ENCODE measurements at regions not wholly inside any gene's neighbourhood (a gene's known extent, or its start where the extent isn't known, plus 50 kb on each side); places are given as distances from the start of the nearest gene placed in this dataset.

DNA sequence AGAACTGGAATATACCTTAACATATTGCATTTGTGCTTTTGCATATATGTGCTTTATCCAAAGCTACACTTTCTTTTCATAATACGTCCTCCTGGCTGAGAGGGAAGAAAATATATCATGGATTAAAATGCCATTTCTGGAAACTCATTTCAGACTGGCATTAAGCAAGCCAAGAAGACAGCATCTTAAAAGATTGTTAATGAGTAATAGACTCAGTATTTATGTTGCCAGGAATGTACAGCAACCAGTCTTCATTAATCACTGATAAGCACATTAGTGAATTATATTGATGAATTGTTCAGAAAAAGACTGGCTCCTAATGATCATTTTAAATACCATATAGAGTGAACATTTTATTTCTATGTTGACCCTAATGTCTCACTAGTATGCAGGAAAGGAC is 134.9 kb upstream of the IFNG-AS1 start:
- no peak for TF ChIP-seq SIRT6 (IDR thresholded peaks at IDR 0.05; ENCODE audit: low read length)
- TF ChIP-seq FOSL1 (IDR thresholded peaks at IDR 0.05; ENCODE audit: insufficient read depth, low read depth, low read length), result no peak
- TF ChIP-seq TAF7 (optimal IDR thresholded peaks at IDR 0.05; ENCODE audit: borderline replicate concordance, low read depth, low read length), result no peak
- TF ChIP-seq CBX8 (IDR thresholded peaks at IDR 0.05; ENCODE audit: borderline replicate concordance, low read depth, low read length), result no peak
- no peak for TF ChIP-seq SUZ12 (IDR thresholded peaks at IDR 0.05; ENCODE audit: low read length)
- TF ChIP-seq KDM4A (IDR thresholded peaks at IDR 0.05; ENCODE audit: low read depth, low read length, severe bottlenecking), result no peak
- TF ChIP-seq, protein P1, sequence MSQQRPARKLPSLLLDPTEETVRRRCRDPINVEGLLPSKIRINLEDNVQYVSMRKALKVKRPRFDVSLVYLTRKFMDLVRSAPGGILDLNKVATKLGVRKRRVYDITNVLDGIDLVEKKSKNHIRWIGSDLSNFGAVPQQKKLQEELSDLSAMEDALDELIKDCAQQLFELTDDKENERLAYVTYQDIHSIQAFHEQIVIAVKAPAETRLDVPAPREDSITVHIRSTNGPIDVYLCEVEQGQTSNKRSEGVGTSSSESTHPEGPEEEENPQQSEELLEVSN (IDR thresholded peaks at IDR 0.05), result no peak
- TF ChIP-seq, protein P2, sequence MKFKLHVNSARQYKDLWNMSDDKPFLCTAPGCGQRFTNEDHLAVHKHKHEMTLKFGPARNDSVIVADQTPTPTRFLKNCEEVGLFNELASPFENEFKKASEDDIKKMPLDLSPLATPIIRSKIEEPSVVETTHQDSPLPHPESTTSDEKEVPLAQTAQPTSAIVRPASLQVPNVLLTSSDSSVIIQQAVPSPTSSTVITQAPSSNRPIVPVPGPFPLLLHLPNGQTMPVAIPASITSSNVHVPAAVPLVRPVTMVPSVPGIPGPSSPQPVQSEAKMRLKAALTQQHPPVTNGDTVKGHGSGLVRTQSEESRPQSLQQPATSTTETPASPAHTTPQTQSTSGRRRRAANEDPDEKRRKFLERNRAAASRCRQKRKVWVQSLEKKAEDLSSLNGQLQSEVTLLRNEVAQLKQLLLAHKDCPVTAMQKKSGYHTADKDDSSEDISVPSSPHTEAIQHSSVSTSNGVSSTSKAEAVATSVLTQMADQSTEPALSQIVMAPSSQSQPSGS (IDR thresholded peaks at IDR 0.05; ENCODE audit: low read length), result no peak
- TF ChIP-seq ZNF274 (IDR thresholded peaks at IDR 0.05; ENCODE audit: borderline replicate concordance, extremely low read depth, low read length), result no peak
- no peak overlapping the region for H3K4me3 ChIP-seq (ENCODE audit: extremely low read depth in 1 of 4, insufficient read depth in 2 of 4, low read depth in 3 of 4, low read length in 4 of 4)
- H3K79me2 ChIP-seq (ENCODE audit: control insufficient read depth in 1 of 2, insufficient read depth in 2 of 2, low read length in 2 of 2), result no peaks in the 10 kb centered on the region
- no peak overlapping the region for H2BK15ac ChIP-seq (ENCODE audit: low read length)
- no peak overlapping the region for H3K56ac ChIP-seq (replicated peaks; ENCODE audit: insufficient read length, low read depth, low read length)
- no peak overlapping the region for H2BK12ac ChIP-seq (ENCODE audit: low read depth, low read length)
- H3K9me3 ChIP-seq (ENCODE audit: insufficient read depth in 2 of 2, low read depth in 1 of 2, low read length in 1 of 2), result peaks cover 8 to 10% of the 10 kb centered on the region in 2 experiments
- H3K23me2 ChIP-seq (ENCODE audit: low read depth, low read length), result no peaks in the 10 kb centered on the region
- H2AFZ ChIP-seq (ENCODE audit: low read length), result no peak overlapping the region
- FAIRE-seq (no peak), DNase-seq (ENCODE audit: low read depth in 1 of 2, low spot score in 2 of 2) (no peak)
- no peak overlapping the region for H3K27ac ChIP-seq (ENCODE audit: low read depth, low read length)
- no peaks in the 10 kb centered on the region for H4K20me1 ChIP-seq (replicated peaks in 1 of 2; ENCODE audit: control insufficient read depth in 1 of 2, insufficient read depth in 2 of 2, low read length in 2 of 2)
- no peak overlapping the region for H3K23ac ChIP-seq (ENCODE audit: insufficient read length)
- H3K14ac ChIP-seq (ENCODE audit: insufficient read length), result no peak overlapping the region
- H3K9ac ChIP-seq (replicated peaks in 1 of 4; ENCODE audit: extremely low read depth in 1 of 4, low read depth in 3 of 4, low read length in 3 of 4), result no peak overlapping the region
- H2BK120ac ChIP-seq (replicated peaks; ENCODE audit: low read depth, low read length), result no peak overlapping the region
- no peak overlapping the region for H4K91ac ChIP-seq (replicated peaks; ENCODE audit: insufficient read length, low read length)
- no peak overlapping the region for H4K8ac ChIP-seq (ENCODE audit: extremely low read depth, insufficient read depth, low read length)
- 94% methylated on average over 1 of the region's 1 CpG; no CpG with 5 or more reads in 1 of the 2 experiments for WGBS, 2 experiments (ENCODE audit: extremely low coverage in 1 of 2, insufficient coverage in 1 of 2, insufficient read length in 1 of 2, insufficient replicate concordance in 2 of 2, low coverage in 1 of 2, low lambda C conversion rate in 2 of 2, missing lambda C conversion rate in 1 of 2)
- CTCF ChIA-PET (ENCODE audit: partially characterized antibody), result no interaction called here
- no peak overlapping the region for H2AK5ac ChIP-seq (ENCODE audit: low read depth, low read length)
- no peaks in the 10 kb centered on the region; a peak in 1 of 8 replicates for H3K36me3 ChIP-seq (ENCODE audit: control insufficient read depth in 2 of 4, insufficient read depth in 4 of 4, low read length in 3 of 4)
- no peaks in the 10 kb centered on the region for H3K4me1 ChIP-seq (replicated peaks in 1 of 4; ENCODE audit: control insufficient read depth in 3 of 4, insufficient read depth in 4 of 4, low read length in 3 of 4)
- H2BK20ac ChIP-seq (ENCODE audit: low read length), result no peak overlapping the region
- no peak overlapping the region for H2BK5ac ChIP-seq (ENCODE audit: low read depth, low read length)
- H3K27me3 ChIP-seq (replicated peaks in 1 of 4; ENCODE audit: control insufficient read depth in 3 of 4, extremely low read depth in 1 of 4, insufficient read depth in 3 of 4, low read length in 3 of 4), result no peaks in the 10 kb centered on the region
- no peak overlapping the region for H3K4me2 ChIP-seq (ENCODE audit: insufficient read depth in 1 of 2, low read depth in 2 of 2, low read length in 2 of 2)
- no peak overlapping the region for H4K5ac ChIP-seq (ENCODE audit: insufficient read length, low read depth, low read length)
- POLR2A ChIA-PET (ENCODE audit: partially characterized antibody), result no interaction called here
- no peak overlapping the region for H3K4ac ChIP-seq (replicated peaks; ENCODE audit: insufficient read length, low read depth, low read length)
- H3K18ac ChIP-seq (ENCODE audit: extremely low read depth, low read length), result no peak overlapping the region
- H3K79me1 ChIP-seq (ENCODE audit: low read depth, low read length), result no peaks in the 10 kb centered on the region

All from H1 (cell line).